ENCODE measurements at regions not wholly inside any gene's neighbourhood (a gene's known extent, or its start where the extent isn't known, plus 50 kb on each side); places are given as distances from the start of the nearest gene placed in this dataset.

GRCh38 chr4:23327120-23327519 lies 562.7 kb downstream of the PPARGC1A start (continued):
- TF ChIP-seq, protein P1, sequence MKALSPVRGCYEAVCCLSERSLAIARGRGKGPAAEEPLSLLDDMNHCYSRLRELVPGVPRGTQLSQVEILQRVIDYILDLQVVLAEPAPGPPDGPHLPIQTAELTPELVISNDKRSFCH (CRISPR knock-in tag; IDR thresholded peaks at IDR 0.05) = no peak
- TF ChIP-seq, protein P1 (tag; IDR thresholded peaks at IDR 0.05) = no peak
- no peak for TF ChIP-seq SRSF7 (optimal IDR thresholded peaks at IDR 0.05; ENCODE audit: low read depth, low read length)
- TF ChIP-seq POLR2G (IDR thresholded peaks at IDR 0.05; ENCODE audit: low read depth, low read length) = no peak
- TF ChIP-seq SMARCA4 (IDR thresholded peaks at IDR 0.05) = no peak
- no peak for TF ChIP-seq KDM1A (IDR thresholded peaks at IDR 0.05)
- no peak for TF ChIP-seq ZNF408 (CRISPR knock-in tag; IDR thresholded peaks at IDR 0.05; ENCODE audit: low read depth)
- no peak for TF ChIP-seq SFPQ (IDR thresholded peaks at IDR 0.05; ENCODE audit: low read depth, low read length)
- TF ChIP-seq ZNF3 (CRISPR knock-in tag; IDR thresholded peaks at IDR 0.05) = no peak

GRCh38 chr4:23324021-23324690 lies 565.7 kb downstream of the PPARGC1A start:
- CTCF ChIA-PET (ENCODE audit: low intra/inter-chr PET ratio) = no interaction called here
- WGBS (ENCODE audit: insufficient coverage, low coverage, missing lambda C conversion rate) = 10% methylated on average over 3 of the region's 3 CpGs
- no peaks in the 10 kb centered on the region for H3K9me3 ChIP-seq (replicated peaks; ENCODE audit: control insufficient read depth, insufficient read depth, low read depth, low read length)
- ATAC-seq (no peak), FAIRE-seq (no peak), DNase-seq (ENCODE audit: extremely low read depth in 1 of 4, low spot score in 3 of 4) (no peak)
- intact Hi-C loops (cut with micrococcal nuclease) = no loop called here
- H3K4me3 ChIP-seq = no peak overlapping the region
- H3K36me3 ChIP-seq (ENCODE audit: control insufficient read depth, insufficient read depth, low read length) = no peaks in the 10 kb centered on the region
- H3K27me3 ChIP-seq (ENCODE audit: control insufficient read depth in 2 of 2, insufficient read depth in 2 of 2, low read length in 2 of 2) = no peaks in the 10 kb centered on the region
- no peak overlapping the region for H3K27ac ChIP-seq (ENCODE audit: extremely low read depth, low read depth, low read length)
- in situ Hi-C loops (cut with MboI) = no loop called here
- H3K4me1 ChIP-seq (replicated peaks in 1 of 2; ENCODE audit: control insufficient read depth in 2 of 2, insufficient read depth in 2 of 2, low read length in 2 of 2) = no peaks in the 10 kb centered on the region
- no peaks in the 10 kb centered on the region for H3K79me2 ChIP-seq (ENCODE audit: control insufficient read depth, insufficient read depth, low read length)
- no TSS peak for BruUV-seq (replicated peaks)
- H2AFZ ChIP-seq (ENCODE audit: low read depth, low read length) = no peak overlapping the region
- H3K4me2 ChIP-seq (ENCODE audit: insufficient read depth, low read length) = no peak overlapping the region
- H3K9me1 ChIP-seq (ENCODE audit: control insufficient read depth, insufficient read depth, low read length) = no peaks in the 10 kb centered on the region
- no peaks in the 10 kb centered on the region for H4K20me1 ChIP-seq (replicated peaks; ENCODE audit: control insufficient read depth, insufficient read depth, low read length)
- POLR2A ChIA-PET = no interaction called here
- H3K9ac ChIP-seq (ENCODE audit: insufficient read depth in 1 of 2, low read depth in 2 of 2, low read length in 2 of 2) = no peak overlapping the region; a peak in 1 of 4 replicates
- TF ChIP-seq NONO (IDR thresholded peaks at IDR 0.05; ENCODE audit: low read depth in 2 of 2, low read length in 1 of 2) (no peak), MEF2D (tag; conservative IDR thresholded peaks at IDR 0.05; ENCODE audit: low read depth) (no peak), CGGBP1 (CRISPR knock-in tag; IDR thresholded peaks at IDR 0.05) (no peak), SRSF3 (IDR thresholded peaks at IDR 0.05; ENCODE audit: insufficient read depth, low read length) (no peak), EP400 (IDR thresholded peaks at IDR 0.05) (no peak), TCF7L2 (IDR thresholded peaks at IDR 0.05; ENCODE audit: low read depth, low read length) (no peak), ARNT (IDR thresholded peaks at IDR 0.05) (no peak), MCM5 (IDR thresholded peaks at IDR 0.05; ENCODE audit: low read depth) (no peak)
- TF ChIP-seq, protein P2, sequence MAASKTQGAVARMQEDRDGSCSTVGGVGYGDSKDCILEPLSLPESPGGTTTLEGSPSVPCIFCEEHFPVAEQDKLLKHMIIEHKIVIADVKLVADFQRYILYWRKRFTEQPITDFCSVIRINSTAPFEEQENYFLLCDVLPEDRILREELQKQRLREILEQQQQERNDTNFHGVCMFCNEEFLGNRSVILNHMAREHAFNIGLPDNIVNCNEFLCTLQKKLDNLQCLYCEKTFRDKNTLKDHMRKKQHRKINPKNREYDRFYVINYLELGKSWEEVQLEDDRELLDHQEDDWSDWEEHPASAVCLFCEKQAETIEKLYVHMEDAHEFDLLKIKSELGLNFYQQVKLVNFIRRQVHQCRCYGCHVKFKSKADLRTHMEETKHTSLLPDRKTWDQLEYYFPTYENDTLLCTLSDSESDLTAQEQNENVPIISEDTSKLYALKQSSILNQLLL (CRISPR knock-in tag; IDR thresholded peaks at IDR 0.05; ENCODE audit: borderline replicate concordance) = no peak

Measured in K562 (cell line).